ENCODE measurements at regions not wholly inside any gene's neighbourhood (a gene's known extent, or its start where the extent isn't known, plus 50 kb on each side); places are given as distances from the start of the nearest gene placed in this dataset.

- DNase-seq (ENCODE audit: extremely low read depth, low read depth): no peak
- no peak for TF ChIP-seq CTCF (IDR thresholded peaks at IDR 0.05; ENCODE audit: low read depth, low read length)
Observed at GRCh38 chr5:155472780-155473179, 459.2 kb downstream of the KIF4B start.

GRCh38 chr5:155475318-155475717 is 461.8 kb downstream of the KIF4B start:
- TF ChIP-seq CTCF (IDR thresholded peaks at IDR 0.05; ENCODE audit: low read depth, low read length): no peak
- no peak for DNase-seq (ENCODE audit: extremely low read depth, low read depth)

- no peak for DNase-seq (ENCODE audit: extremely low read depth, low read depth)
Observed at GRCh38 chr5:155480731-155481131, 467.2 kb downstream of the KIF4B start.

GRCh38 chr5:155481182-155481581 is 467.6 kb downstream of the KIF4B start:
- no peak for TF ChIP-seq CTCF (IDR thresholded peaks at IDR 0.05; ENCODE audit: low read depth, low read length)
- DNase-seq (ENCODE audit: extremely low read depth, low read depth): no peak

More at GRCh38 chr5:155480731-155481131, 467.2 kb downstream of the KIF4B start:
- TF ChIP-seq CTCF (IDR thresholded peaks at IDR 0.05; ENCODE audit: low read depth, low read length): no peak

GRCh38 chr5:155482428-155482827 is 468.9 kb downstream of the KIF4B start:
- no peak for TF ChIP-seq CTCF (IDR thresholded peaks at IDR 0.05; ENCODE audit: low read depth, low read length)
- no peak for DNase-seq (ENCODE audit: extremely low read depth, low read depth)

- no peak for TF ChIP-seq CTCF (IDR thresholded peaks at IDR 0.05; ENCODE audit: low read depth, low read length)
- no peak for DNase-seq (ENCODE audit: extremely low read depth, low read depth)
Observed at GRCh38 chr5:155485386-155485785, 471.8 kb downstream of the KIF4B start.

GRCh38 chr5:155489949-155490348 is 476.4 kb downstream of the KIF4B start:
- TF ChIP-seq CTCF (IDR thresholded peaks at IDR 0.05; ENCODE audit: low read depth, low read length): no peak
- DNase-seq (ENCODE audit: extremely low read depth, low read depth): no peak

Data from AG09319 (cell line).